C4-2B (cell line): ENCODE measurements at regions not wholly inside any gene's neighbourhood (a gene's known extent, or its start where the extent isn't known, plus 50 kb on each side); places are given as distances from the start of the nearest gene placed in this dataset.

Experiments used
- ZFX ChIP-seq: fragments of 450-650 bp; IDR thresholded peaks from 2 replicates; pipeline ENCODE4 v1.6.1; 2017
- TF ChIP-seq, protein P1 (sequence below): fragments of 450-650 bp; conservative IDR thresholded peaks from 2 replicates; pipeline ENCODE4 v1.5.1; 2017; ENCODE audit warnings: mild to moderate bottlenecking

DNA sequence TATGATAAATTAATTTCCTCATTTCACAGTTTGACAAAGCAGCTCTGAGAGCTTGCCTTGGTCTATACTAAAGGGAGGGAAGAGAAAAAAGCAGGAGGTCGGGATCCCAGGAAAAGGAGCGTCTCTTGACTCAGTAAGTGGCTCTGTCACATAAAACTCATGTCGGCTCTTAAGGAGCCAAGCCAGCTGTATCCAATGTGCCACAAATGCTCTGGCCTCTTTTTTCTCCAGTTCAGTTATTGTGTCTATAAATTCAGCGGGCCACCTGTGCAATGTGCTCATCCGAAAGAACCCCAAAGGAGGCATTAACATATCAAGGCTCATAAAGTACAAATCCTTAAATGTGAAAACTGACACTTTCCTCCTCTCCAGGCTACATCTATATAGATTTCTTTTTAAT is 337.7 kb upstream of the FAM241A start:
- TF ChIP-seq, protein P1, sequence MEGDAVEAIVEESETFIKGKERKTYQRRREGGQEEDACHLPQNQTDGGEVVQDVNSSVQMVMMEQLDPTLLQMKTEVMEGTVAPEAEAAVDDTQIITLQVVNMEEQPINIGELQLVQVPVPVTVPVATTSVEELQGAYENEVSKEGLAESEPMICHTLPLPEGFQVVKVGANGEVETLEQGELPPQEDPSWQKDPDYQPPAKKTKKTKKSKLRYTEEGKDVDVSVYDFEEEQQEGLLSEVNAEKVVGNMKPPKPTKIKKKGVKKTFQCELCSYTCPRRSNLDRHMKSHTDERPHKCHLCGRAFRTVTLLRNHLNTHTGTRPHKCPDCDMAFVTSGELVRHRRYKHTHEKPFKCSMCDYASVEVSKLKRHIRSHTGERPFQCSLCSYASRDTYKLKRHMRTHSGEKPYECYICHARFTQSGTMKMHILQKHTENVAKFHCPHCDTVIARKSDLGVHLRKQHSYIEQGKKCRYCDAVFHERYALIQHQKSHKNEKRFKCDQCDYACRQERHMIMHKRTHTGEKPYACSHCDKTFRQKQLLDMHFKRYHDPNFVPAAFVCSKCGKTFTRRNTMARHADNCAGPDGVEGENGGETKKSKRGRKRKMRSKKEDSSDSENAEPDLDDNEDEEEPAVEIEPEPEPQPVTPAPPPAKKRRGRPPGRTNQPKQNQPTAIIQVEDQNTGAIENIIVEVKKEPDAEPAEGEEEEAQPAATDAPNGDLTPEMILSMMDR, result no peak
- no peak for TF ChIP-seq ZFX
